Breast epithelium (tissue), 4 donors: ENCODE measurements at regions not wholly inside any gene's neighbourhood (a gene's known extent, or its start where the extent isn't known, plus 50 kb on each side); places are given as distances from the start of the nearest gene placed in this dataset.

ENCODE experiments used
- DNase-seq, 2 donors: peaks; one replicate each; pipeline ENCODE4 v3.0.0-alpha.2; 2019; ENCODE audit warnings: low spot score in 2 of 2
- H3K27ac ChIP-seq, 2 donors: fragments of 200-600 bp; sonication (generic) in 1 of 2; one replicate each; pipeline ENCODE4 v1.5.1; 2016 to 2019; ENCODE audit warnings: mild to moderate bottlenecking in 1 of 2
- H3K27me3 ChIP-seq, 2 donors: fragments of 200-600 bp; sonication (generic) in 1 of 2; one replicate each; pipeline versions ENCODE4 v1.5.1 to v1.6.0; 2017 to 2019; ENCODE audit warnings: control low read depth in 1 of 2, mild to moderate bottlenecking in 1 of 2
- H3K36me3 ChIP-seq: fragments of 200-600 bp; one replicate; pipeline ENCODE4 v1.5.1; 2019
- H3K4me1 ChIP-seq, 2 donors: fragments of 200-600 bp; sonication (generic); one replicate each; pipeline ENCODE4 v1.5.1; 2016 to 2019; ENCODE audit warnings: control low read depth in 1 of 2
- H3K4me3 ChIP-seq, 3 donors: fragments of 200-600 bp; sonication (generic); 1 replicate in 2 of 3; 2 replicates in 1 of 3; pipeline ENCODE4 v1.5.1; 2016 to 2019; ENCODE audit warnings: mild to moderate bottlenecking in 3 of 3, moderate library complexity in 2 of 3
- H3K9me3 ChIP-seq, 2 donors: fragments of 200-600 bp; sonication (generic) in 1 of 2; one replicate each; pipeline ENCODE4 v1.5.1; 2016 to 2019; ENCODE audit warnings: control low read depth in 1 of 2
- POLR2A ChIP-seq: fragments of 450-650 bp; IDR thresholded peaks from one replicate; pipeline ENCODE4 v1.6.1; 2016; ENCODE audit warnings: antibody characterized with exemption, mild to moderate bottlenecking, moderate library complexity
- POLR2AphosphoS5 ChIP-seq, 3 donors: sonication (generic); formaldehyde crosslinking; IDR thresholded peaks; one replicate each; pipeline ENCODE4 v1.6.1; 2017; ENCODE audit warnings: antibody characterized with exemption in 3 of 3
- intact Hi-C: fragments of 100-400 bp; cut with DNase I; formaldehyde crosslinking; loops from one replicate; pipeline ENCODE4 v1.15.1; 2023; ENCODE audit warnings: low total_unique reads
- TF ChIP-seq, protein P1 (sequence below), 3 donors: fragments of 450-650 bp; IDR thresholded peaks; one replicate each; pipeline ENCODE4 v1.5.1; 2016 to 2017; ENCODE audit warnings: antibody characterized with exemption in 3 of 3, mild to moderate bottlenecking in 3 of 3, moderate library complexity in 3 of 3

DNA sequence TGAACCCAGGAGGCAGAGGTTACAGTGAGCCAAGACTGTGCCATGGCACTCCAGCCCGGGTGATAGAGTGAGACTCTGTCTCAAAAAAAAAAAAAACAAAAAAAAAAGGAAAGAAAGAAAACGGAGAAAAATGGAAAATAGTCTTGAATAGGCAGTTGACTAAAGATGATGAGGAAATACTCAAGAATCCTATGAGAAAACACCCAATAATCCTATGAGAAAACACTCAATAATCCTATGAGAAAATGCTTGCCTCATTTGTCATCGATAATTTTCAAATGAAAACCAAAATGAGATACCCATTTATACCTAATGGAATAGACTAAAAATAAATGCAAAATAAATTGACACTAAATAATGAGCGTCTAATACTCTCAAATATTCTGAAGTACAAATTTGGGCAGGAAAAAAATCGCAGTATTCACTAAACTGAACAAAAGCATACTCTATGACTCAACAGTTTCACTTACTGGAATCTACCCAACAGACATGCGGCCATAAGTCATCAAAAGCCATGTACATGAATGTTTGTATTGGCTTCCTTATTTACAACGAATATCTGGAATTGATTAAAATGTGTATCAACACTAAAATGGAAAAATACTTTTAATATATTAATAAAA lies 733.9 kb upstream of the CHRM3 start:
- no peaks in the 10 kb centered on the region for H3K27me3 ChIP-seq
- intact Hi-C loops, result no loop called here
- no peaks in the 10 kb centered on the region for H3K9me3 ChIP-seq
- no peak overlapping the region for H3K27ac ChIP-seq
- no peaks in the 10 kb centered on the region for H3K36me3 ChIP-seq
- H3K4me3 ChIP-seq, result no peak overlapping the region
- H3K4me1 ChIP-seq, result no peaks in the 10 kb centered on the region
- DNase-seq, result no peak
- no peak for TF ChIP-seq POLR2AphosphoS5 (IDR thresholded peaks at IDR 0.05)
- TF ChIP-seq POLR2A, result no peak
- TF ChIP-seq, protein P1, sequence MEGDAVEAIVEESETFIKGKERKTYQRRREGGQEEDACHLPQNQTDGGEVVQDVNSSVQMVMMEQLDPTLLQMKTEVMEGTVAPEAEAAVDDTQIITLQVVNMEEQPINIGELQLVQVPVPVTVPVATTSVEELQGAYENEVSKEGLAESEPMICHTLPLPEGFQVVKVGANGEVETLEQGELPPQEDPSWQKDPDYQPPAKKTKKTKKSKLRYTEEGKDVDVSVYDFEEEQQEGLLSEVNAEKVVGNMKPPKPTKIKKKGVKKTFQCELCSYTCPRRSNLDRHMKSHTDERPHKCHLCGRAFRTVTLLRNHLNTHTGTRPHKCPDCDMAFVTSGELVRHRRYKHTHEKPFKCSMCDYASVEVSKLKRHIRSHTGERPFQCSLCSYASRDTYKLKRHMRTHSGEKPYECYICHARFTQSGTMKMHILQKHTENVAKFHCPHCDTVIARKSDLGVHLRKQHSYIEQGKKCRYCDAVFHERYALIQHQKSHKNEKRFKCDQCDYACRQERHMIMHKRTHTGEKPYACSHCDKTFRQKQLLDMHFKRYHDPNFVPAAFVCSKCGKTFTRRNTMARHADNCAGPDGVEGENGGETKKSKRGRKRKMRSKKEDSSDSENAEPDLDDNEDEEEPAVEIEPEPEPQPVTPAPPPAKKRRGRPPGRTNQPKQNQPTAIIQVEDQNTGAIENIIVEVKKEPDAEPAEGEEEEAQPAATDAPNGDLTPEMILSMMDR (IDR thresholded peaks at IDR 0.05), result no peak

DNA sequence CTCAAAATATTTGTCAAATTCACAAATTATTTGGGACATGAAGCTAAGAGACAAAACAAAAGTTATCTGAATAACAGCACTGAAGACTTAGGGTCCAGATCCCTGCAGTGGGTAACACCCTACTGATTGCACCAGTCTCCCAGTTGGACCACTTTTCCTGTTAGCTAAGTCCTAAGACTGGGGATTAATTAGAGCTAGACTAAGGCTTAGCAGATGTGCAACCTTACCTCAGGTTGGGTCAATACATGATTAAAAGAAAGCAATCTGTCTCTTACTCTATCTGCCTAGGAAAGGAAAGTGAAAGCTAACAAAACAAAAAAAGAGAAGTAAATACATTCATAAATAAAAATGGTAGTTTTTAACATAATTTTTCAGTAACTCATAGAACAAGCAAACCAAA lies 737.2 kb upstream of the CHRM3 start:
- intact Hi-C loops, result no loop called here
- TF ChIP-seq, protein P1 (IDR thresholded peaks at IDR 0.05), result no peak
- TF ChIP-seq POLR2A (no peak), POLR2AphosphoS5 (IDR thresholded peaks at IDR 0.05) (no peak)
- Histone ChIP-seq H3K4me3 (no peak overlapping the region), H3K27ac (no peak overlapping the region), H3K9me3 (no peaks in the 10 kb centered on the region), H3K36me3 (no peaks in the 10 kb centered on the region), H3K4me1 (no peaks in the 10 kb centered on the region), H3K27me3 (no peaks in the 10 kb centered on the region)
- no peak for DNase-seq

DNA sequence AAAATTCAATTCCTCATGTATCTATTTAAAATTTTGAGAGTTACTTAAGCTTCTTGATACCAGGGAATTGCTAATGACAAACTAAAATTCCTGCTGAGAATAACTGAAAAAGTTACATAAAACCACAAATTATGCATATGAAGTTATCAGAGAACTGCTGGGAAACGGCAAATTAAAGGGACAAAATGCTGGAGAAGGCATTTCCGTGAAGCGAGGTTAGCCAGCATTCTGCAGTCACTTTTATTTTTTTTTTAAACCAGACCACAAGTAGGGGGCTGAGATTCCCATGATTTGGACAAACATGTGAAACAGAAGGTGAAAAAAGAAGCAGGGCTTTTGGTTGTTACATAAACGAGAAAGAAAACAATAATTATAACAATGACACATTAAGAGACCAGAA lies 737.6 kb upstream of the CHRM3 start:
- no peaks in the 10 kb centered on the region for H3K36me3 ChIP-seq
- TF ChIP-seq, protein P1 (IDR thresholded peaks at IDR 0.05), result no peak
- TF ChIP-seq POLR2A, result no peak
- TF ChIP-seq POLR2AphosphoS5 (IDR thresholded peaks at IDR 0.05), result no peak
- no peak for DNase-seq
- H3K9me3 ChIP-seq, result no peaks in the 10 kb centered on the region
- no peaks in the 10 kb centered on the region for H3K4me1 ChIP-seq
- intact Hi-C loops, result no loop called here
- H3K27me3 ChIP-seq, result no peaks in the 10 kb centered on the region
- no peak overlapping the region for H3K27ac ChIP-seq
- no peak overlapping the region for H3K4me3 ChIP-seq

DNA sequence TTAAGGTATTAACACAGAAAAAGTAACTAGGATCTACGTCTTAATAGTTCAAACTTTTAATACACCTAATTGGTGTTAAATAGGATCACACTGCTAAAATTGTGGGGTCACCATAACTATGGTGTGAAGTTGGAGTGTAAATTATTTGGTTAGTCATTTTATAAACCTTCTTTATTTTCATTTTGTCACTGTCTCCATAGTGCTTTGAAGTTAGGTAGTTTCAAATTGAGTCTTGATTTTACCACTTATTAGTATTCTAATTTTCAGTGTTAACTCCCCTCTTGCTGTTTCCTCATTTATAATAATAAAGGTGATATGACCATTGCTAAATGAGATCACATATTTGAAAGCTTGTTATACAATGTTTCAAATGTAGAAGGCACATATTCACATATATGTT lies 738.1 kb upstream of the CHRM3 start:
- no peak overlapping the region for H3K27ac ChIP-seq
- no peaks in the 10 kb centered on the region for H3K9me3 ChIP-seq
- no peaks in the 10 kb centered on the region for H3K4me1 ChIP-seq
- DNase-seq, result no peak
- no peaks in the 10 kb centered on the region for H3K36me3 ChIP-seq
- TF ChIP-seq POLR2AphosphoS5 (IDR thresholded peaks at IDR 0.05) (no peak), POLR2A (no peak)
- TF ChIP-seq, protein P1 (IDR thresholded peaks at IDR 0.05), result no peak
- no peak overlapping the region for H3K4me3 ChIP-seq
- intact Hi-C loops, result no loop called here
- no peaks in the 10 kb centered on the region for H3K27me3 ChIP-seq

DNA sequence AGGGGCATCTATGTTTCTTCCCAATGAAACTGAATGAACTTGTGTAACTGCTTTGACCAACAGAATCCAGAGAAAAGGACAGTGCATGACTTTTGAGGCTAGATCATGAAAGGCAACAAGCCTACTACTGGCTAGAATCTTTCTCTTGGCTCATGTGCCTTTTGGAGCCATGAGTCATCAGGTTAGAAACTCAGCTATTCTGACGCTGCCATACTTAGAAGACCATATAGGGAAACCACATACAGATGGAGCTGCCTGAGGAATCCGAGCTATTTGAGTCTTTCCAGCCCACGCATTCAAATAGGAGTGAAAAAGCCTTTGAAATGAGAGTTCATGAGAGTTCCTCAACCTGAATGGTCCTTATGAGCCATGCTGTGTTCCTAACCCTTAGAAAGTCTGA lies 738.5 kb upstream of the CHRM3 start:
- no peaks in the 10 kb centered on the region for H3K9me3 ChIP-seq
- no peaks in the 10 kb centered on the region for H3K4me1 ChIP-seq
- intact Hi-C loops, result no loop called here
- H3K4me3 ChIP-seq, result no peak overlapping the region
- no peak for DNase-seq
- H3K36me3 ChIP-seq, result no peaks in the 10 kb centered on the region
- no peak overlapping the region for H3K27ac ChIP-seq
- TF ChIP-seq POLR2A, result no peak
- TF ChIP-seq POLR2AphosphoS5 (IDR thresholded peaks at IDR 0.05), result no peak
- TF ChIP-seq, protein P1 (IDR thresholded peaks at IDR 0.05), result no peak
- no peaks in the 10 kb centered on the region for H3K27me3 ChIP-seq
